ENCODE measurements at regions not wholly inside any gene's neighbourhood (a gene's known extent, or its start where the extent isn't known, plus 50 kb on each side); places are given as distances from the start of the nearest gene placed in this dataset.

- no peak for TF ChIP-seq CTCF (IDR thresholded peaks at IDR 0.05)
- TF ChIP-seq ZFX (IDR thresholded peaks at IDR 0.05; ENCODE audit: borderline replicate concordance) = no peak
These were observed 991.6 kb upstream of the TMEM132C start for GRCh38 chr12:127275416-127275815.
